GM19397 (cell line): ENCODE measurements at regions not wholly inside any gene's neighbourhood (a gene's known extent, or its start where the extent isn't known, plus 50 kb on each side); places are given as distances from the start of the nearest gene placed in this dataset.
"Not testable (repeated sequence)": the region's sequence is repeated elsewhere in the genome, so short reads cannot be mapped to it uniquely, and the experiment has no call there.

ENCODE experiments used
- ATAC-seq: cut with Tn5 transposase; IDR thresholded peaks from one replicate; pipeline ENCODE4 v1.9.1; 2021; ENCODE audit warnings: mild to moderate bottlenecking, moderate library complexity; ENCODE audit not compliant: unreplicated experiment

DNA sequence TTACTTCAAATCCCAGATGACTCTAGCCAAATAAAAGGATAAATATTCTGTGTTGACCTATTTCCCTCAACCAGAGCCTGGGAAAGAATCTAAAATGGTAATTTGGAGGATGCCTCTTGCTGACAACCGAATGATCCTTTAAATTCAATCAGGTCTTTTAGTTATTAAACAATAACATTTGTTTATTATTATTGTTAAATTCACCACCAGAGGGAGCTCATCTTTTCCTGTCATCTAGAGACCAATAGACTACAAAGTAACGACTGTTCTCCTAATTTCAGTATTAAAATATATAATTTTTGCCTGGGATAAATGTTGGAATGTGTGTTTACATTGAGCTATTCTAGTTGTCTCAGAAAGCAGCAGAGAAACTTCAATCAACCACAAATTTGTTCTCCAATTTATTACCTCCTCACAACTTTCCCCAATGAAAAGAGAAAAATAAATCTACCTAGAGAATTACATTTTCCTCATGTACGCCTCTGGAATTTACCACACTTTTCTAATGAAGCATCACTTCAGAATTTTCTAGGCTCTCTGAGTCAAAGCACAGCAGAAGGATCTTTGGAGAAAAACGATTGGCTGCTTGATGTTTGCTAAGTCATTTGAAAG is 142.7 kb downstream of the SCG2 start:
- ATAC-seq: no peak

DNA sequence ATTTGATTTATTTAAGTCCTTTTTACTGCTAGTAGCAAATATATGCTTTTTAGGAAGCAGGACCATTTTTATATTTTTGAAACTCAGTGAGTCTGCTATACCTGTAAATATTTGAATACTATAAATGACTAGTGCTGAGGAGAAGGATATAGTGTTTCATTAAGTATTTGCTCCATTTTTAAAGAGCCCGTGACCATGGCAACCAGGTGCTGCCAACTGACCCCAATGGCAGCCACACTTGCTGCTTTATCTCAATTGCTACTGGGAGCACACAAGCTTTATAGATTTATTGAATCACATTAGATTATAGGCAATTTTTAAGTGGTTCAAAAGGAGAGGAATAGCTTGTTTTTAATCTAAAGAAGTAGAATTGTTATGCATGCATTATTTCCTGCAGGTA is 142.0 kb downstream of the SCG2 start:
- ATAC-seq: no peak

DNA sequence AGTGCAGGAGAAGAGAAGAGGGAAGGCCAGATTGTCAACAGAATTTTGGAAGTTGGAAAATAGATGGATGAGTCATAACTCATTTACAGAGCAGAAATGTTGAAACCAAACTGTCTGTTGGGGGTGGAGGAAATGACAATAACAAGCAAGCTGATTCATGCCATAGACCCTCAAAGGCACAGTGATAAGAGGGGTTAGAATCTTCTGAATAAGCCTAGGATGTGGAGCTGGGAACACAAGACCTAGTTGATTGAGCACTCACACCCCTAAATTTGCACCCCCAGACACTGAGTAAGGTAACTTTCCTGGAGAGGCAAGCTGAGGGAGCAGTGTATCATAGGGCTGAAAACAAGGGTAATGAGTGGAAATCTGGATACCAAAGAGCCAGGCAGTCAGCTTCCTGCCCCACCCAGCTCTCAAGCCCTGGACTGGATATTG is 141.4 kb downstream of the SCG2 start:
- ATAC-seq: no peak

DNA sequence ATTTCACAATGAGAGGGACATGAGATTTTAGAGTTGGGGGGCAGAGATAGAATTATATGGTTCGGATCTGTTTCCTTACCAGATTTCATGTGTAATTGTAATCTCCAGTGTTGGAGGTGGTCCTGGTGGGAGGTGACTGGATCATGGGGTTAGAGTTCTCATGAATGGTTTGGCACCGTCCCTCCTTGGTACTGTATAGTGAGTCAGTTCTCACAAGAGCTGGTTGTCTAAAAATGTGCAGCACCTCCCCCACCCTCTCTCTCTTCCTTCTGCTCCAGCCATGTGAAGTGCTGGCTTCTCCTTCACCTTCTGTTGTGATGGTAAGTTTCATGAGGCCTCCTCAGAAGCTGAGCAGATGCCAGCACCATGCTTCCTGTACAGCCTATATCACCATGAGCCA is 138.1 kb downstream of the SCG2 start:
- ATAC-seq: no peak

DNA sequence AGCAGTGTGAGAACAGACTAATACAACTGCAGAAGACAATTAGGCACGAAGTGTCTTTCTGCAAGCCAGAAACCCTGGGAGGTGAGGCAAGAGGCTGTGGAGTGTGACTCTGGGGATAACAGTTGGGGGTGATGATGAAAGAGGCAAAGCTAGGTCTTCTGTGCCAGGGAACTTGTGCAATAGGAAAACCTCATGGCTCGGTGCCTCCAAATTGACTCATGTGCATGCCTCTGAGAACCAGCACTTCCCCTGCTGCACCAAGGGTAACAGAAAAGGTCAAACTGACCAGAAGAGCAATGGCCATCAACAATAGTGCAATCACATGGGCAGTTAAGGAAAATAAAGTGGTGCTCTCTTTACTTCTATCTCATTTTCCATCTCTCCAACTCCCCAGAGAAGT is 136.4 kb downstream of the SCG2 start:
- ATAC-seq: no peak

DNA sequence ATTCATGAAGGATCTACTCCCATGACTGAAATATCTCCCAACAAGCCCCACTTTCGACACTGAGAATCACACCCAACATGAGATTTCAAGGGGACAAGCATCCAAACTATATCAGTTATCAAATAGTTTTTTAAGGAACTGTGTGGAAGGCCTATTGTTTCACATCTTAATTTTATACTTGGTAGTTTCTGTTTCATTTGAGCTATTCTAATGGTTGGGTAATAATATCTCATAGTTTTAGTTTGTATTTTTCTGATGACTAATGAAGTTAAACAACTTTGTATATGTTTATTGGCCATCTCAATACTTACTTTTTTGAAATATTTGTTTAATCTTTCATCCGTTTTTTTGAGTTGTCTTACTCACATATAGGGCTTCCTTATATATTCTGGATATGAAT is 135.0 kb downstream of the SCG2 start:
- no peak for ATAC-seq

DNA sequence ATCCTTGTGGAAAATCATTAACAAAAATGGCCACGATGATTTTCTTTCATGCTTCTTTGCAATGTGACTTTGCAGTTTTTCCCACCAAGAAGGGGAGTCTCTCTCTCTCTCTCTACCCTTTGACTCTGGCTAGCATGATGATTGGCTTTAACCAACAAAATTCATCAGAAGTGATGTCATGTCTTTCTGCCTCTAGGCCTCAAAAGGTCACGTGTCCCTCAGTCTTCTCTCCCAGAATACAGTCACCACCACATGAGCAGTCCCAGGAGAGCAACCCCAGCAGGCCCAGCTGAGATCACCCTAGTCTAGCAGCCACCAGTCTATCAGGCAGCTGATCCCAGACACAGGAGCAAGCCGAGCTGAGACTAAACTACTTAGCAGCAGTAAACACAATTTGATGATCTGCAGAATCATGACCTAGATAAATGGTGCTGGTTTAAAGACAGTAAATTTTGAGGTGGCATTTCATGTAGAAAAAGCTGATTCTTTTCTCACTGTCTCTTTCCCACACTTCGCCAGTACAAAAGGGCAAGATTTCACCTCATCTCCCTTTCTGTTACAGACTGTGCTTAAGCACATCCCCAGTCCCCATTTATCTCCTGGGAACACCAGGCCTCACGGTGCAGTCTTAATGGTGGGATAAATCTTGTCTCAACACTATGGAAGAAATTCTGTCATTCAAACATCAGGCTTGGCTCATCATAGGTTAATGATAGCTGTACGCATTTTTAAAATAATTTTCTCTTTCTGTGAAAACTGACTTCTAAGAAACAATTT is 132.7 kb downstream of the SCG2 start:
- no peak for ATAC-seq

DNA sequence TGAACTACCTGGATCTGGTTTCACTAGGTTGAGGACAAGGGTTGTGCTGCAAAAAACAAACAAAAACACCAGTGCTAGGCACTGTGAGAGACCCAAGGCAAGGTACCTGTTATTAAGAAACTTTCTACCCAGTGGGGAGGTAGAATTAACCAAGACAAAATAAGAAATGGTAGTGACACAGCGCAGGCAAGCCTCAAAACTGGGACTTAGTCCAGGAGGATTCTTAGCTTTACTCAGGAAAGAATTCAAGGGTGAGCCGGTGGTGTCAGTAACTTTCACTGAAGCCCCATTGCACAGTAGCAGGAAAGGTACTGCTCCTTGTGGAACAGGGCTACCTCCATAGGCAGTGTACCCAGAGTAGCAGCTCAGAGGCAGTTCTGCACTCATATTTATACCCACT is 131.6 kb downstream of the SCG2 start:
- no peak for ATAC-seq

DNA sequence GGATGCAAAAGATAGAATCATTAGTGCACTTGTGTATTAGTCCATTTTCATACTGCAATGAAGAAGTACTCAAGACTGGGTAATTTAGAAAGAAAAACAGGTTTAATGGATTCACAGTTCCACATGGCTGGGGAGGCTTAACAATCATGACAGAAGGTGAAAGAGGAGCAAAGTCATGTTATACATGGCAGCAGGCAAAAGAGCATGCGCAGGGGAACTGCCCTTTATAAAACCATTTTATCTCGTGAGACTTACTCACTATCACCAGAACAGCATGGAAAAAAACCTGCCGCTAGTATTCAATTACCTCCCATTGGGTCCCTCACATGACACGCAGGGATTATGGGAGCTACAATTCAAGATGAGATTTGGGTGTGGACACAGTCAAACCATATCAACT is 129.4 kb downstream of the SCG2 start:
- ATAC-seq: no peak

DNA sequence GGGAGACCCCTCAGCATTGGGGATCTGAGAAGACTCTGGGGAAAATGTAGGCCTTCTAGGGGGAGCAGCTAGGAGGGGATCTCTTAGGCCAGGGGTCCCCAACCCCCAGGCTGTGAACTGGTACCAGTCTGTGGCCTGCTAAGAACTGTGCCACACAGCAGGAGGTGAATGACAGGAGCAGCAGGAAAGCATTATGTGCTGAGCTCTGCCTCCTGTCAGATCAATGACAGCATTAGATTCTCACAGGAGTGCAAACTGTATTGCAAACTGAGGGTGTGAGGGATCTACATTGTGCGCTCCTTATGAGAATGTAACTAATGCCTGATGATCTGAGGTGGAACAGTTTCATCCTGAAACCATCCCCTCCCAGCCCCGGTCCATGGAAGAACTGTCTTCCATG is 127.3 kb downstream of the SCG2 start:
- no peak for ATAC-seq

DNA sequence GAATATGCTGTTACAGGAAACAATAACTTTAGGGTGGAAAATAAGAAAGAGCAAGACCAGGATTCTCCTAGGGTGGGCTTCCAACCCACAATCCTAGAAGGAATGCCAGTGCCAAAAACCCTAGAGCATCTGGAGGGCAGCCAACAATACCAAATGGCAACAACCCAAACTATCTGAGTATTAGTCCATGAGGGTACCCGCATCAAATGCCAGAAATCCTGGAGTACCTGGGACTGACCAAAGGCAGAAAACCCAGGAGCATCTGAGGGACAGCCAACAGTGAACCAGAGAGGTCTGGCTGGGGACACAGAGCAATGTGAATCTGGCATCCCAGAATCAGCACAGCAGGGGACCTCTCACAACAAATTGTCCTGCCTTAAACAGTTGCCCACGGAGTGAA is 126.3 kb downstream of the SCG2 start:
- no peak for ATAC-seq

DNA sequence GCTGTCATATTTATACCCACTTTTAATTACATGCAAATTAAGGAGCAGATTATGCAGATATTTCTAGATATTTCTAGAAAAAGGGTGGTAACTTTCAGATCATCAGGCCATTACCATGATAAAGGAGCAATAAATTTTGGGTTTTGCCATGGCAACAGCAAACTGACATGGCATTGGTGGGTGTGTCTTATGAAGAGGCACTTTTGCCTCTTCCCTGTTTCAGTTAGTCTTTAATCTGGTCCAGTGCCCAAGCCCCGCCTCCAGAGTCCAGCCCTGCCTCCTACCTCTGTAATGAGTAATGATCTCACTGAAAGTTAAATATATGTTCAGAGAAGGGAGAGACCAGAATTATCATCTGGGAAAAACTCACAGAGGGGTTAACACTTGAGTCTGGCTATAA is 124.8 kb downstream of the SCG2 start:
- ATAC-seq: no peak

DNA sequence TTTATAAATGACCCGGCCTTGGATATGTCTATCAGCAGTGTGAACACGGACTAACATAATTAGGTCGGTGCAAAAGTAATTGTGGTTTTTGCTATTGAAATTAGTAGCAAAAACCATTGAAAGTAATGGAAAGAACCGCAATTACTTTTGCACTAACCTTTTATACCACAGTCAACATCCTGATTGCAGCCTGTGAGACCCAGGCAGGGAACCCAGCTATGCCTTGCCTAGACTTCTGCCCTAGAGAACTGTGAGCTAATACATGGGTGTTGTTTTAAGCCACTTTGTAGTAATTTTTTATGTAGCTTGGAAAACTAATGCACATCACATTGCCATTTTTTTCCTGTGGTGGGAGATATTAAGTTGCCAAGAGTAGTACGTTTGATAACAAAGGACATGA is 120.7 kb downstream of the SCG2 start:
- no peak for ATAC-seq

DNA sequence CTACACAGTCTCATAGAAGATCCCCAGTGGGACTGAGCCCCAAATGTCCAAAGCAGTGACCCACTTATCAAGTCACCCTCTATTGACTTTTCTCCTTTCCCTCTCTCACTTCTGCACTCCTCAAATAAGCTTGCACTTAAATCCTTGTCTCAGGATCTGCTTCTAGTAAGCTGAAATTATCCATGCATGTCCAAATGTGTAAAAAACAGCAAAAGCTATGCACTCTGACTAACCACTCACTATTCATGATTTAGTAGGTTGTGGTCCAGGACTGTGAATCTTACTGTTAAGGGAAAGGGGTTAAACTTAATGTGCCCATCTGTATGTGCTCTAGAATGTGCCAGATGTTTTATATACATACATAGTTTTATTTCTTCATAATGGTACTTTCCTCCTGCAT is 115.4 kb downstream of the SCG2 start:
- ATAC-seq: no peak

DNA sequence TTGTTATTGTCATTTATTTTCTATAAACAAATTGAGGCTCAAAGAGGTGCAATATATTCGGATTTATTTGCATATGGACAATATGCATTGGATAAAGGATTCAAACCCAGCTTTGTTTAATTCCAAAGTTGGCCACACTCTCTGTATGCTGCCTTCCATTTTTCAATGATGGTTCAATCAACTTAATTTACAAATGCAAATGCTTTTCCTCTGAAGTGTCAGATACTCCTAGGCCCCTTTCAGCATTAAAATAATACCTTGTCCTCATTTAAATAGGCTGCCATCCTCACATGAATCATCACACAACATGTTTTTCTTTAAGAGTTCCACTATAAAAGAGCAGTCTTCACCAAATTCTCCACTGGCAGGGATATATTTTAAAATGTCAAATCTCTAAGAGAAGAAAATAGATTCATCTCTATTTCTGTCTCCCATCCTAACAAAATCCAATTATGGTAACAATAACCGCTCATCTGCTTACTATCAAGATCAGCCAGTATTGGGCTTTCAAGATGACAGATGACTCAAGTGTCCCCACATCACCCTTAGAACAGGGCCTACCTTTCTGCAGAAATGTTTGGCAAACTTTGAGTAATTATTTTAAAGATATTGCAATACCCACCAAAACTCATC is 114.8 kb downstream of the SCG2 start:
- no peak for ATAC-seq

DNA sequence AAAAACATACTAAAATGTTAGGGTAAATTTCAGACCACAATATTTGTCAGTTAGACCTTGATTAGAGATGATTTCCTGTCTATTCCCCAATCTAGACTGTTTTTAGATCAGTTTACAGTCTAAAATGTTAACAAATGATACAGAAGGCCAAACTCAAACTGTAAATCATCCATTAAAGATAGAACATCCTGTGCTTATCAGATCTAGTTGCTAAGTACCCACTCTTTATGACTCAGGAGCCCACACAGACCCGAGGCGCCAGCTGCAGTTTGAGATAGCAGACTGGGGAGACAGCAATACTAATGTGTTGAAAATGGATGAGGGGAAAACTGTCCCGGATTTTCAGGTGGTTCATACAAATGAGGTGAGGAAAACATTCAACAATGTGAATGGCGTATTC is 113.3 kb downstream of the SCG2 start:
- no peak for ATAC-seq

DNA sequence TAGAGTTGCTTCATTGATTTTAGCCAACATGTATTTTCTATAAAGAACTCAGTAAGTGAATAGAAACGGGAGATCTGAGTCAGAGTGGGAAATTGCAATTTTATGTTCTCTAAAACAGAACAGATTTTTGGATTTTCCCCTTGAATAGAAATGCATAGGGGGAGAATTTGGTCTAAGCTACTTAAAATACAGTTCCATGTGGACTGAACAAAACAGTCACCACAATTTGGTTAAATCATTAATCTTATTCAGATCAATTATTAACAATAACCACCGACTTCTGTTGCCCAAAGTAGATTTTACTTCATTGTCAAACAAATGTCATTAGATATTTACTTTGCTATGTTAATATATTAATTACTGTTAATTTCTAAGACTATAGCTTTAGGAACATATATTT is 107.7 kb downstream of the SCG2 start:
- no peak for ATAC-seq

DNA sequence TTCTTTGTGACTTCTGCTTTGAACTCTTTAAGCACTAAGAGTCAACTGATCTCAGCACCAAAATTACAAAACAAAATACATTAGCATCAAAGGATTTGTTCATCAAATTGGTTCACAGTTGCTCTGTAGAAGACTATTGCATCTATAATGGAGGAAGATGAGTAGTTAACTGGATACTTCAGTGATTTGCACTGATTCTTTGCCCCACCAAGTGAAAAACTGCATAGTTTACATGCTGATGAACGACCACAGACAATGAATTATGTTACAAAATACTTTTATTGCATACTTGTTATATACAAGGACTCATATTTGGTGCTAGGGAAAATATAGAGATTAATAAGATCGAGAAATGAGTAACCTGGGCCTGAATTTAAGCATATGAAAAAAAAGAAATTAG is 107.2 kb downstream of the SCG2 start:
- ATAC-seq: no peak

DNA sequence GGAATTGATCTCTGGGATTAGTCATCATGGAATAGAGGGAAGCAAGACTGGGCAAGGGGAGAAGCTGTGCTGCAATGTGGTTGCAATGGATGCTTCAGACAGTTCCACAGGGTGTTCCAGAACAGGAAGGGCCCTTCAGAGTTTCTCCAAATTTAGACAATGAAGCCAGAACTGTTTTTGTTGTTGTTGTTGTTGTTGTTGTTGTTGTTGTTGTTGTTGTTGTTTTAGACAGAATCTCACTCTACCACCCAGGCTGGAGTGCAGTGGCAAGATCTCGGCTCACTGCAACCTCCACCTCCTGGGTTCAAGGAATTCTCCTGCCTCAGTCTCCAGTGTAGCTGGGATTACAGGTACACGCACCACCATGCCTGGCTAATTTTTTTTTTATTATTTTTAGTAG is 105.3 kb downstream of the SCG2 start:
- ATAC-seq: not testable (repeated sequence)

DNA sequence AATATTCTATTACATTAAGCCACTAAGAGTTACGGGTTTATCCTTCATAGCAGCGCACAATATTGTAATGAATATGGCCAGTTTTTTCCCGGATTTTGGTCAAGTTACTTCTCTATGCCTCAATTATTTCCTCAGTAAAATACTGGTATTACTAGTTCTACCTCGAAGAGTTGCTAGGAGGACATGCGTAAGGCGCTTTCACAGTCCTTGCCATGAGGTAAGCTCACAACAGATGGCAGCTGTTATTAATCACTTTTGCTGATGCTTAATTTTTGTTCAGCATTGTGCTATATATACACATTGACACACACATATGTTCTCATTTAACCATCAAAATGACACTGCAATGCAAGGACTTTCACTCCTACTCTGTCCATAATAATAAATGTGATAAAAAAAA is 101.5 kb downstream of the SCG2 start:
- ATAC-seq: no peak

DNA sequence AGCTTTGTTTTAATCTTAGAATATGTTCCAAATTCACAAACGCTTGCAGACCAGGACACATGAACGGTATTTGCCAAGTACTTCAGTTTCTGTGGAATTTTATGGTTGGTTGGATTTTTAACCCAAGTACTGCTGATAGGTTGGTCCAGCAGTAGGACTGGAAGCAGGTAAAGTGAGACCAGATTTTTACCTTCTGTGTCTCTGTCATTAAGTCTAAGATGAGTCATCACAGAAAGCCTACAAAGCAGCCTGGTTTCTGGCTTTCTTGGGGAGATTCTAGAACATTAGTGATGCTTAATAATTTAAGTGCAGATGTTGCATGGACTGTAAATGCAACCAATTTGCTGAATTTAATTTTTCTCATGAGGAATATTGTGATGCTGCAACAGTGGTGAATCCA is 100.5 kb downstream of the SCG2 start:
- no peak for ATAC-seq

DNA sequence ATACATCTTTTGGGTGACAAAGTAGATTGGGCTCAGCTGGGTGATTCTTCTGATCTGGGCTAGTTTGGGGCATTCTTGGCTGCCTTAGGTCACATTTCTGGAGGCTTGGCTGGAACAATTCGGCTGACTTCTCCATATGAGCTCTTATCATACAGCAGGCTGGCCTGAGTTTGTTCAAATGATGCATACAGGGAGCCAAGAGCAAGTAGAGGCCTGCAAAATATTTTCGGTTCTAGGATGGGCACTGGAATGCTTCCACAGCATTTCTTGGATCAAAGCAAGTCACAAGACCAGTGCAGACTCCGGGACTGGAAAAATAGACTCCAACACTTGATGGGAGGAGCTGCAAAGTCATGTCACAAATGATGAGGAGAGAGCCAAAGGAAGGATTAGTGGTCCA is 98.4 kb downstream of the SCG2 start:
- ATAC-seq: no peak
